IMR-90 (cell line): ENCODE measurements at regions not wholly inside any gene's neighbourhood (a gene's known extent, or its start where the extent isn't known, plus 50 kb on each side); places are given as distances from the start of the nearest gene placed in this dataset.

Experiments
- ATAC-seq: fragments of 200-7000 bp; cut with Tn5 transposase; 2 replicates; pipeline ENCODE4 v1.9.1; 2020; ENCODE audit warnings: low read depth, mild to moderate bottlenecking, moderate library complexity
- BruUV-seq: library from RNA; stranded (reverse); fragments of 400-500 nt; replicated peaks from 2 replicates; lab custom pipeline; 2021; lab: Mats Ljungman, UMichigan
- CTCF ChIA-PET: fragments of 300-600 bp; formaldehyde crosslinking; extraction: SDS; loops from one replicate; lab custom pipeline; 2021; ENCODE audit warnings: antibody characterized with exemption; lab: Yijun Ruan, JAX
- POLR2A ChIA-PET: fragments of 300-600 bp; sonication (Branson Sonifier 250); formaldehyde crosslinking; loops from one replicate; lab custom pipeline; 2022; ENCODE audit warnings: antibody characterized with exemption; ENCODE audit not compliant: unreplicated experiment; lab: Charles Lee
- DNase-seq: peaks from one replicate; pipeline ENCODE4 v3.0.0; 2013
- H2AFZ ChIP-seq: replicated peaks from 2 replicates; pipeline ENCODE3; 2013; ENCODE audit warnings: low read length, mild to moderate bottlenecking; ENCODE audit not compliant: poor library complexity
- H2AK5ac ChIP-seq: 2 replicates; pipeline ENCODE4 v1.6.1; 2013; ENCODE audit warnings: low read depth, low read length, inconsistent platforms
- H2AK9ac ChIP-seq: replicated peaks from 2 replicates; pipeline ENCODE3; 2013; ENCODE audit warnings: mild to moderate bottlenecking, low read depth, low read length, moderate library complexity; ENCODE audit not compliant: poor library complexity
- H2BK120ac ChIP-seq: 2 replicates; pipeline ENCODE4 v1.6.1; 2013; ENCODE audit warnings: low read depth, low read length, inconsistent platforms
- H2BK15ac ChIP-seq: 3 replicates; pipeline ENCODE4 v1.6.1; 2013; ENCODE audit warnings: low read depth, low read length, inconsistent platforms
- H2BK20ac ChIP-seq: 2 replicates; pipeline ENCODE4 v1.6.1; 2013; ENCODE audit warnings: low read depth, mild to moderate bottlenecking, inconsistent platforms, low read length, moderate library complexity
- H2BK5ac ChIP-seq: 2 replicates; pipeline ENCODE4 v1.6.1; 2013; ENCODE audit warnings: mild to moderate bottlenecking, low read depth, low read length, inconsistent platforms; ENCODE audit not compliant: poor library complexity, severe bottlenecking
- H3K14ac ChIP-seq: replicated peaks from 2 replicates; pipeline ENCODE4 v1.6.1; 2013; ENCODE audit warnings: low read depth, low read length, inconsistent platforms
- H3K18ac ChIP-seq: 2 replicates; pipeline ENCODE4 v1.6.1; 2013; ENCODE audit warnings: low read depth, low read length, control low read depth
- H3K23ac ChIP-seq: 2 replicates; pipeline ENCODE4 v1.6.1; 2013; ENCODE audit warnings: low read depth, low read length, inconsistent platforms
- H3K27ac ChIP-seq: 2 replicates; pipeline ENCODE4 v1.5.1; 2013; ENCODE audit warnings: mild to moderate bottlenecking, control low read depth, low read length; ENCODE audit not compliant: insufficient read depth
- H3K27me3 ChIP-seq: 2 replicates; pipeline ENCODE4 v1.6.1; 2013; ENCODE audit warnings: low read length; ENCODE audit not compliant: control insufficient read depth, insufficient read depth
- H3K36me3 ChIP-seq: 2 replicates; pipeline ENCODE4 v1.6.1; 2013; ENCODE audit warnings: low read length, mixed read lengths; ENCODE audit not compliant: control insufficient read depth, insufficient read depth
- H3K4ac ChIP-seq: 2 replicates; pipeline ENCODE4 v1.6.1; 2013; ENCODE audit warnings: low read depth, low read length, inconsistent platforms
- H3K4me1 ChIP-seq: 2 replicates; pipeline ENCODE4 v1.6.1; 2013; ENCODE audit warnings: low read length, mixed read lengths; ENCODE audit not compliant: control insufficient read depth, insufficient read depth
- H3K4me2 ChIP-seq: 2 replicates; pipeline ENCODE4 v1.6.1; 2013; ENCODE audit warnings: low read depth, mild to moderate bottlenecking, control low read depth, low read length, moderate library complexity
- H3K4me3 ChIP-seq: 2 replicates; pipeline ENCODE4 v1.5.1; 2013; ENCODE audit warnings: low read depth, mild to moderate bottlenecking, control low read depth, low read length, moderate library complexity; ENCODE audit not compliant: insufficient read depth
- H3K56ac ChIP-seq: 2 replicates; pipeline ENCODE4 v1.6.1; 2013; ENCODE audit warnings: low read length, inconsistent platforms; ENCODE audit not compliant: insufficient read depth; ENCODE audit errors: extremely low read depth
- H3K79me1 ChIP-seq, 2 experiments: 2 replicates each; pipeline ENCODE4 v1.6.1; 2013; ENCODE audit warnings: low read length in 2 of 2, inconsistent platforms in 1 of 2, low read depth in 1 of 2
- H3K9ac ChIP-seq: 2 replicates; pipeline ENCODE4 v1.6.1; 2013; ENCODE audit warnings: low read depth, low read length, control low read depth
- H3K9me1 ChIP-seq: 2 replicates; pipeline ENCODE4 v1.6.1; 2013; ENCODE audit warnings: low read length, inconsistent platforms; ENCODE audit not compliant: insufficient read depth
- H3K9me3 ChIP-seq: 2 replicates; pipeline ENCODE4 v1.6.1; 2013; ENCODE audit warnings: low read length; ENCODE audit not compliant: control insufficient read depth, insufficient read depth
- H4K20me1 ChIP-seq: 2 replicates; pipeline ENCODE4 v1.6.1; 2013; ENCODE audit warnings: low read length, inconsistent platforms; ENCODE audit not compliant: insufficient read depth
- H4K5ac ChIP-seq: 2 replicates; pipeline ENCODE4 v1.6.1; 2013; ENCODE audit warnings: mild to moderate bottlenecking, low read depth, low read length, control low read depth
- H4K8ac ChIP-seq, 2 experiments: 2 replicates each; pipeline ENCODE4 v1.6.1; 2013; ENCODE audit warnings: low read depth in 2 of 2, low read length in 2 of 2, control low read depth in 1 of 2, inconsistent platforms in 1 of 2
- H4K91ac ChIP-seq: 2 replicates; pipeline ENCODE4 v1.6.1; 2013; ENCODE audit warnings: low read depth, low read length, inconsistent platforms; ENCODE audit not compliant: insufficient read depth
- RCOR1 ChIP-seq: IDR thresholded peaks from 2 replicates; pipeline ENCODE4 v1.6.1; 2012; ENCODE audit warnings: mild to moderate bottlenecking, low read length, improper control_type of control experiment; ENCODE audit not compliant: insufficient replicate concordance
- WGBS, 2 experiments: methylation state at CpG; one replicate each; pipeline versions ENCODE4 v1.1.5 to v1.1.7; 2013; ENCODE audit warnings: missing lambda C conversion rate in 2 of 2; ENCODE audit not compliant: insufficient read length in 1 of 2; ENCODE audit errors: extremely low coverage in 2 of 2; 5-methylcytosine and 5-hydroxymethylcytosine counted together
- dilution Hi-C: fragments of 300-500 bp; cut with HindIII; formaldehyde crosslinking; loops from one replicate; pipeline ENCODE4 v1.14.3; 2018; ENCODE audit warnings: low sequenced_read_pairs; ENCODE audit not compliant: unreplicated experiment
- in situ Hi-C: fragments of 300-500 bp; cut with MboI; formaldehyde crosslinking; loops from 3 replicates; pipeline ENCODE4 v1.14.3; 2019; ENCODE audit warnings: low sequenced_read_pairs, inconsistent platforms, mixed read lengths
- intact Hi-C: fragments of 100-400 bp; cut with micrococcal nuclease; formaldehyde crosslinking; loops from 2 replicates; pipeline ENCODE4 v1.10.0; 2022

- Histone ChIP-seq H3K9me1 (no peaks in the 10 kb centered on the region), H2BK15ac (no peak overlapping the region), H3K4me1 (no peaks in the 10 kb centered on the region), H2BK20ac (no peak overlapping the region), H2AK9ac (no peak overlapping the region), H3K14ac (no peak overlapping the region), H3K9me3 (no peaks in the 10 kb centered on the region), H2AFZ (no peak overlapping the region), H3K79me1 (no peaks in the 10 kb centered on the region), H3K27me3 (no peaks in the 10 kb centered on the region), H4K5ac (no peak overlapping the region), H2AK5ac (no peak overlapping the region), H4K91ac (no peak overlapping the region), H3K56ac (no peak overlapping the region), H2BK120ac (no peak overlapping the region), H3K23ac (no peak overlapping the region), H3K36me3 (no peaks in the 10 kb centered on the region), H4K8ac (no peak overlapping the region), H3K27ac (no peak overlapping the region), H4K20me1 (no peaks in the 10 kb centered on the region), H3K4me3 (no peak overlapping the region), H3K4ac (no peak overlapping the region), H3K4me2 (no peak overlapping the region), H2BK5ac (no peak overlapping the region), H3K9ac (no peak overlapping the region), H3K18ac (no peak overlapping the region)
- in situ Hi-C loops (no loop called here), intact Hi-C loops (no loop called here), dilution Hi-C loops (no loop called here)
- no CpG with 5 or more reads among the region's 2 CpGs for WGBS, 2 experiments
- CTCF ChIA-PET: no interaction called here
- no TSS peak for BruUV-seq
- DNase-seq (no peak), ATAC-seq (no peak)
- no peak for TF ChIP-seq RCOR1
- POLR2A ChIA-PET: no interaction called here
Measured at GRCh38 chr2:13156916-13157315, 440.2 kb downstream of the TRIB2 start.
